ENCODE measurements at regions not wholly inside any gene's neighbourhood (a gene's known extent, or its start where the extent isn't known, plus 50 kb on each side); places are given as distances from the start of the nearest gene placed in this dataset.

DNA sequence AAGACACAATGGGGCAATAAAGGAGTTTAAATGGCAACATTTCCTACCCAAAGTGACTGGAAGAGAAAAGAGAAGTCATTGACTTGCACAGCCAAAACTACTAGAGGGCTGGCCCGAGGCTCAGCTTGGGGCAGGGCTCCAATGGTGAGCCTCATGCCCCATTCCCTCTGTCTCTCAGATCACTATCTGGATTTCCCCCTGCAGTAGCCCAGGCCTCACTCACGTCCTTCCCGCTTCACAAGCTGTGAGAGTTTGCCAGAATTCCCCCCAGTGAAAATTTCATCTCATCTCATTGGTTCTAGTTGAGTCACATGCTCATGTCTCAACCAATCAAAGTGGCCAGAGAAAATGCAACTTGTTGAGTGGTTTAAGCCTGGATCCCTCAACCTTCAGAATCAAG lies 181.3 kb downstream of the WDR11 start:
- intact Hi-C loops (cut with micrococcal nuclease): no loop called here
- Mint-ChIP-seq H3K27ac (no peak overlapping the region), H3K4me1 (ENCODE audit: low read depth) (no peaks in the 10 kb centered on the region), H3K4me3 (no peak overlapping the region), H3K27me3 (peaks cover 1% of the 10 kb centered on the region), H3K36me3 (ENCODE audit: low read depth) (no peaks in the 10 kb centered on the region), H3K9me3 (peaks cover 8% of the 10 kb centered on the region)

DNA sequence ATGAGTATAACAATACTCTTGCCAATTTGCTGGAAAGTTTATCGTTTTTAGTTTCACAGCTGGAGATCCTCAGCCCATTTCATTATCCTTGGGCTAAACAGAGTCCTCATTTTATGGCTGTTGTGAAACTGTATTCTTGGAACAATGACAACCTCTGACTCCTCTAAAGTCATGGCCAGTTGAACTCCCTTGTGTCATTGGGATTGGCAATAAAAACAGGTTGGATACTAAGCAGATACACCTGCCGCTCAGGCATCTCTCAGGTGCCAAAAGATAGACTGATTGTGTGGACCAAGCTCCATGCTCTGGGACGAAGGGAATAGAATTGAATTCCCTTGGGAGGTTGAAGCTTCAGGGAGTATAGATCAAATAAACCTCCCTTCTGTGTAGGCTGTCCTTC lies 182.2 kb downstream of the WDR11 start:
- peaks cover 8% of the 10 kb centered on the region for H3K9me3 Mint-ChIP-seq
- H3K4me1 Mint-ChIP-seq (ENCODE audit: low read depth): no peaks in the 10 kb centered on the region
- H3K27me3 Mint-ChIP-seq: peaks cover 1% of the 10 kb centered on the region
- no peak overlapping the region for H3K4me3 Mint-ChIP-seq
- H3K27ac Mint-ChIP-seq: no peak overlapping the region
- no peaks in the 10 kb centered on the region for H3K36me3 Mint-ChIP-seq (ENCODE audit: low read depth)
- intact Hi-C loops (cut with micrococcal nuclease): no loop called here

- peaks cover 8% of the 10 kb centered on the region for H3K9me3 Mint-ChIP-seq
- no peak overlapping the region for H3K27ac Mint-ChIP-seq
- no peaks in the 10 kb centered on the region for H3K36me3 Mint-ChIP-seq (ENCODE audit: low read depth)
- H3K4me3 Mint-ChIP-seq: no peak overlapping the region
- intact Hi-C loops (cut with micrococcal nuclease): no loop called here
- no peaks in the 10 kb centered on the region for H3K4me1 Mint-ChIP-seq (ENCODE audit: low read depth)
- H3K27me3 Mint-ChIP-seq: peaks cover 1% of the 10 kb centered on the region
Measured at GRCh38 chr10:121036431-121036830, 185.3 kb downstream of the WDR11 start.

DNA sequence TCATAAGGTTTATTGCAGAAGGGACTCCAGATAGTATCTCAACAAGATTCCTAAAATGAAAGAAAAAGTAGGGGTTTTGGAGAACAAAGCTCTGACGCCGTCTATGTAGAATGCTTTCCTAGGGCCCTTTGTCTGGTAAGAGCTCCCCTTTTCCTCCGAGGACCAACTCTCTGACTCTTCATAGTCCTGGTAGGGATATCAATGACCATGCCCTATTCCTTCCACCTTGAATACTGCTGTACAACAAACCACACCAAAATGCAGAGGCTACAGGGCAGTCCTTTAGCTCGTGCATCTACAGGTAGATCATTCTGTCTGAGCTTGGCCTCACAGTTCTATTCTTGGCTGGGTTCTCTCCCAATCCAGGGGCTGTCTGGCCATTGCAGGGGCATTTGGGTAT lies 190.3 kb downstream of the WDR11 start:
- Mint-ChIP-seq H3K27ac (no peak overlapping the region), H3K27me3 (peaks cover 2% of the 10 kb centered on the region), H3K9me3 (no peaks in the 10 kb centered on the region), H3K4me3 (no peak overlapping the region), H3K36me3 (ENCODE audit: low read depth) (no peaks in the 10 kb centered on the region), H3K4me1 (ENCODE audit: low read depth) (no peaks in the 10 kb centered on the region)
- intact Hi-C loops (cut with micrococcal nuclease): no loop called here

DNA sequence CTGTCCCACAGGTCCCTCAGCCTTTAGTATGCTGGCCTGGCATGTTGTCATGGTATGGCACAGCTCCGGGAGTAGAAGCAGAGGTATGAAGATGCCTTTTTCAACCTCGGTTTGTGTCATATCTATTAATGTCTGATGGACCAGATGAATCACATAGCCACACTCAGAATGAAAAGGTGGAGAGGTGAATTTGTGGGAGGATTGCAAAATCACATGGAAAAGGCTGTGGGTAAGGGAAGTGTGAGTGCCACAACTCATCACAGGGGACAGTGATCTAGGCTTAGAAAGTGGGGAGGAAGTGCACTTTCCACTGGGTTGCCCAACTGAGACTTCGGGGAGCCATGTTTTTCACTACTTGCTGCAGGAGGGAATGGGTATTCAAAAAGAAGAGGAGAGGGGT lies 190.7 kb downstream of the WDR11 start:
- no peaks in the 10 kb centered on the region for H3K9me3 Mint-ChIP-seq
- H3K27me3 Mint-ChIP-seq: peaks cover 2% of the 10 kb centered on the region
- intact Hi-C loops (cut with micrococcal nuclease): no loop called here
- H3K4me1 Mint-ChIP-seq (ENCODE audit: low read depth): no peaks in the 10 kb centered on the region
- no peak overlapping the region for H3K4me3 Mint-ChIP-seq
- no peak overlapping the region for H3K27ac Mint-ChIP-seq
- no peaks in the 10 kb centered on the region for H3K36me3 Mint-ChIP-seq (ENCODE audit: low read depth)

- Mint-ChIP-seq H3K4me1 (ENCODE audit: low read depth) (no peaks in the 10 kb centered on the region), H3K27ac (no peak overlapping the region), H3K27me3 (peaks cover 2% of the 10 kb centered on the region), H3K9me3 (no peaks in the 10 kb centered on the region), H3K36me3 (ENCODE audit: low read depth) (no peaks in the 10 kb centered on the region), H3K4me3 (no peak overlapping the region)
- intact Hi-C loops (cut with micrococcal nuclease): no loop called here
Measured at GRCh38 chr10:121042342-121042741, 191.2 kb downstream of the WDR11 start.

GRCh38 chr10:121043124-121043849 lies 192.1 kb downstream of the WDR11 start:
- no peaks in the 10 kb centered on the region for H3K4me1 Mint-ChIP-seq (ENCODE audit: low read depth)
- intact Hi-C loops (cut with micrococcal nuclease): no loop called here
- no peaks in the 10 kb centered on the region for H3K9me3 Mint-ChIP-seq
- H3K4me3 Mint-ChIP-seq: no peak overlapping the region
- peaks cover 2% of the 10 kb centered on the region for H3K27me3 Mint-ChIP-seq
- H3K36me3 Mint-ChIP-seq (ENCODE audit: low read depth): no peaks in the 10 kb centered on the region
- no peak overlapping the region for H3K27ac Mint-ChIP-seq

DNA sequence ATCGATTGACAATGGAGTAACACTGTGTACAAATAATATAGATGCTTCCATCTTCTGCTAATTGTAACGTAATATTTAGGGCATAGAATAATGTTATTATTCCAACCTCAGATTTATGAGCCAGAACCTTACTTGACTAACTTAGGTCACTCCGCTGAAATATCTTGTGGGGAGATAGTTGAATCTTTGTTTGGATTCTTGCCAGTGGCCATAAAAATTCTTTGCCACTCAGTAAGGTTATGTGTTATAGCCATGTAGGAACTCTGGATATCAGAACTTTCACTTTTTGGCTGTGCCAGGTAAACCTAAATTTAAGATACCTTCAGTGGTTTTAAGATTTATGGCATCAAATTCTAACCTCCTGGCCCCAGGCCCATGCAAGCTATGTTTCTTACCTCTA lies 197.6 kb downstream of the WDR11 start:
- no peaks in the 10 kb centered on the region for H3K4me1 Mint-ChIP-seq (ENCODE audit: low read depth)
- H3K27ac Mint-ChIP-seq: no peak overlapping the region
- no peak overlapping the region for H3K4me3 Mint-ChIP-seq
- no peaks in the 10 kb centered on the region for H3K36me3 Mint-ChIP-seq (ENCODE audit: low read depth)
- intact Hi-C loops (cut with micrococcal nuclease): no loop called here
- no peaks in the 10 kb centered on the region for H3K9me3 Mint-ChIP-seq
- peaks cover 2% of the 10 kb centered on the region for H3K27me3 Mint-ChIP-seq

- Mint-ChIP-seq H3K9me3 (no peaks in the 10 kb centered on the region), H3K27me3 (peaks cover 2% of the 10 kb centered on the region), H3K27ac (no peak overlapping the region), H3K4me3 (no peak overlapping the region), H3K36me3 (ENCODE audit: low read depth) (no peaks in the 10 kb centered on the region), H3K4me1 (ENCODE audit: low read depth) (no peaks in the 10 kb centered on the region)
- intact Hi-C loops (cut with micrococcal nuclease): no loop called here
Measured at GRCh38 chr10:121049489-121049888, 198.3 kb downstream of the WDR11 start.

- peaks cover 2% of the 10 kb centered on the region for H3K27me3 Mint-ChIP-seq
- no peaks in the 10 kb centered on the region for H3K4me1 Mint-ChIP-seq (ENCODE audit: low read depth)
- H3K9me3 Mint-ChIP-seq: no peaks in the 10 kb centered on the region
- intact Hi-C loops (cut with micrococcal nuclease): no loop called here
- no peak overlapping the region for H3K27ac Mint-ChIP-seq
- no peaks in the 10 kb centered on the region for H3K36me3 Mint-ChIP-seq (ENCODE audit: low read depth)
- no peak overlapping the region for H3K4me3 Mint-ChIP-seq
Measured at GRCh38 chr10:121049923-121050322, 198.8 kb downstream of the WDR11 start.

DNA sequence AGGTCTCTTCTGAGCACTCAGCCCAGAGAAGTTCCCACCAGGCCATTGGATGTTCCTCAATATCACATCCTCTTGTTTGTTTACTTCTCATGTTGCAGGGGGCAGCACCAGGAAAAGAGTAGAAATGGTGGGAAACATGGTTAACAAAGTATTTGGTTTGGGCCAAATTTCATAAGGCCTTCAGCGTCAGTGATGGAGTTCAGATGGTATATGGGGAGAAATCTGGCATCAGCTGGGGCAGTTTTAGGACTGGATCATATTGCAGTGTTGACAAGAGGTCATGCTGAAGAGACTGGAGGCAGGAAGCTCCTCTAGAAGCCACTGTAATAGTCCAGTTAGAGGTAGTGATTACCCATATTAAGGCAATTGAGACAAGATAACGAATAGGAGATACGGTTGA lies 200.0 kb downstream of the WDR11 start:
- H3K9me3 Mint-ChIP-seq: no peaks in the 10 kb centered on the region
- H3K27ac Mint-ChIP-seq: no peak overlapping the region
- intact Hi-C loops (cut with micrococcal nuclease): no loop called here
- no peaks in the 10 kb centered on the region for H3K4me1 Mint-ChIP-seq (ENCODE audit: low read depth)
- H3K4me3 Mint-ChIP-seq: no peak overlapping the region
- no peaks in the 10 kb centered on the region for H3K27me3 Mint-ChIP-seq
- H3K36me3 Mint-ChIP-seq (ENCODE audit: low read depth): no peaks in the 10 kb centered on the region

- Mint-ChIP-seq H3K27ac (no peak overlapping the region), H3K9me3 (no peaks in the 10 kb centered on the region), H3K27me3 (no peaks in the 10 kb centered on the region), H3K4me3 (no peak overlapping the region), H3K36me3 (ENCODE audit: low read depth) (no peaks in the 10 kb centered on the region), H3K4me1 (ENCODE audit: low read depth) (no peaks in the 10 kb centered on the region)
- intact Hi-C loops (cut with micrococcal nuclease): no loop called here
Measured at GRCh38 chr10:121051696-121052279, 200.6 kb downstream of the WDR11 start.

DNA sequence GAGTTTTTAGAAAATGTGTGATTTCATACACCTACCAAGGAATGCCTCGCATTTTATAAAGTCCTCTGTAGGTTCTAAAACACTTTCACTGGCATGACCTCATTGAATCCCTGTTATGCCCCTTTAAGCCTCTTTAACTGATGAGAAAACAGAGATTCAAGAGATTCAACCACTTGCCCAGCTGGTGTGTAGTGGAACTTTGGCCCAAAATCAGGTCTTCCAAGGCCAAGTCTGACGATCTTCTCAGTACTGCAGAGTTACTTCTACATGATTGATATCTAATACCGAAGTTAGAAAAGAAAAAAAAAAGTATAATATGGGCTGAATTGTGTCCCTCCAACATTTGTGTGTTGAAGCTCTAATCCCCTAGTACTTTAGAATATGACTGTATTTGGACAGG lies 202.0 kb downstream of the WDR11 start:
- Mint-ChIP-seq H3K27ac (no peak overlapping the region), H3K36me3 (ENCODE audit: low read depth) (no peaks in the 10 kb centered on the region), H3K4me1 (ENCODE audit: low read depth) (no peaks in the 10 kb centered on the region), H3K27me3 (no peaks in the 10 kb centered on the region), H3K9me3 (no peaks in the 10 kb centered on the region), H3K4me3 (no peak overlapping the region)
- intact Hi-C loops (cut with micrococcal nuclease): no loop called here

DNA sequence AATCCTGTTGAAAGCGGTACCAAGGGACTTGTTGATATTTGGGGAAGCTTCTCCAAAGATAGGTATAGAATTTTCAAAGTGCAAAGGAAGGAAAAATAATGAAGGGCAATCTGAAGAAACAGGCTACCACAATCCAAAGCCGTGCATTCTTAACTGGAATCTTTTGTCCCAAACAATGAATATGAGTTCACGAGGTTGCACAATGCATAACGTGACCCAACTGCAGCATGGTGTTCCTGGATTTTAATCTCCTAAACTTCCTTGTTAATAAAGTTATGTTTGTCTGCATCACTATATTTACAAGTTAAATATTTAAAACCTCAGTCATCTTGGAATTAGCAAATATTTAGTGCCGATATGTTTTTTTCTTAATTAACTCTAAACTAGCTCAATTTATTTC lies 203.7 kb downstream of the WDR11 start:
- H3K4me1 Mint-ChIP-seq (ENCODE audit: low read depth): no peaks in the 10 kb centered on the region
- no peaks in the 10 kb centered on the region for H3K9me3 Mint-ChIP-seq
- H3K4me3 Mint-ChIP-seq: no peak overlapping the region
- peaks cover 4% of the 10 kb centered on the region for H3K27me3 Mint-ChIP-seq
- intact Hi-C loops (cut with micrococcal nuclease): no loop called here
- H3K36me3 Mint-ChIP-seq (ENCODE audit: low read depth): no peaks in the 10 kb centered on the region
- no peak overlapping the region for H3K27ac Mint-ChIP-seq

DNA sequence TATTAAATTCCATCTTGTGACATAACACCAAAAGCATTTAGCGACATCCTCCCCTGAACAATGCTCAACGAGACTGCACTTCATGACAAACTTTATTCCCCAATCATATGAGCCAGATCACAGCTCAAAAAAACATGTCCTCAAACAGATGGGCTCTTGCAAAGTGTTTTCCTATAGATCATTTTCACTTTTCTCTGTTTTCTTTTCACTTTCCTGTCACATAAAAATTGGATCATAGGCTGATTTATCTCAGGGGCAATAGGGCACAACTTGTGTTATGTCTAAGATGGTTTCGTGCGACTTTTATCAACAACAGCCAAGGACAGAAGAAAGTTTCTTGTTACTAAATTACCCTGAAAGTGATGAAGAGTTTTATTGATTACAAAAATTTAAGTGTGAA lies 206.1 kb downstream of the WDR11 start:
- Mint-ChIP-seq H3K9me3 (no peaks in the 10 kb centered on the region), H3K27ac (no peak overlapping the region)

More for the DNA sequence above, 206.1 kb downstream of the WDR11 start:
- H3K36me3 Mint-ChIP-seq (ENCODE audit: low read depth): no peaks in the 10 kb centered on the region
- H3K4me3 Mint-ChIP-seq: no peak overlapping the region
- H3K4me1 Mint-ChIP-seq (ENCODE audit: low read depth): no peaks in the 10 kb centered on the region
- peaks cover 4% of the 10 kb centered on the region for H3K27me3 Mint-ChIP-seq
- intact Hi-C loops (cut with micrococcal nuclease): no loop called here

Data from dendritic cell treated with granulocyte-macrophage colony-stimulating factor and Interleukin-4, amounts not matched to agents 40 ng/mL and 50 ng/mL, for 4 days (primary cell).